HepG2 (cell line): ENCODE measurements at regions not wholly inside any gene's neighbourhood (a gene's known extent, or its start where the extent isn't known, plus 50 kb on each side); places are given as distances from the start of the nearest gene placed in this dataset.

Source experiments
- ATAC-seq: fragments of 200-7000 bp; cut with Tn5 transposase; 3 replicates; pipeline ENCODE4 v1.9.1; 2020; ENCODE audit warnings: mild to moderate bottlenecking, moderate library complexity
- BruUV-seq: library from RNA; stranded (reverse); fragments of 400-500 nt; replicated peaks from 2 replicates; lab custom pipeline; 2021; lab: Mats Ljungman, UMichigan
- CTCF ChIA-PET: fragments of 300-600 bp; formaldehyde crosslinking; extraction: SDS; loops from one replicate; lab custom pipeline; 2021; ENCODE audit warnings: low total read pairs, inconsistent platforms, low intra/inter-chr PET ratio; lab: Yijun Ruan, JAX
- POLR2A ChIA-PET: fragments of 350-600 bp; sonication (Branson Sonifier 250); formaldehyde crosslinking; loops from one replicate; lab custom pipeline; 2020; ENCODE audit warnings: antibody characterized with exemption, inconsistent platforms; lab: Yijun Ruan, JAX
- DNase-seq: peaks from one replicate; pipeline ENCODE4 v3.0.0-alpha.2; 2015; ENCODE audit warnings: low spot score
- FAIRE-seq: peaks from 3 replicates; lab custom pipeline; 2011; peaks lifted over from hg19 to GRCh38; lab: Jason Lieb, UNC
- H2AFZ ChIP-seq: one replicate; pipeline ENCODE4 v1.6.1; 2011; ENCODE audit warnings: low read length, inconsistent platforms
- H3K27ac ChIP-seq: fragments of 300-600 bp; 3 replicates; pipeline ENCODE4 v1.8.0; 2011; ENCODE audit warnings: mixed run types, mild to moderate bottlenecking, mixed read lengths, low read length, inconsistent platforms; ENCODE audit not compliant: insufficient read depth; ENCODE audit errors: extremely low read length
- H3K27me3 ChIP-seq, 2 experiments: fragments of 200-600 bp in 1 of 2; 2 replicates in 1 of 2; 3 replicates in 1 of 2; pipeline versions ENCODE4 v1.6.0 to v1.8.0; 2011; ENCODE audit warnings: low read length in 2 of 2, mild to moderate bottlenecking in 2 of 2, moderate library complexity in 2 of 2, inconsistent platforms in 1 of 2; ENCODE audit not compliant: insufficient read depth in 2 of 2, control insufficient read depth in 1 of 2
- H3K36me3 ChIP-seq, 2 experiments: fragments of 200-600 bp in 1 of 2; replicated peaks in 1 of 2; 2 replicates in 1 of 2; 3 replicates in 1 of 2; pipeline versions ENCODE4 v1.5.1 to v1.8.0; 2011; ENCODE audit warnings: low read length in 2 of 2, inconsistent platforms in 1 of 2; ENCODE audit not compliant: insufficient read depth in 2 of 2, control insufficient read depth in 1 of 2
- H3K4me1 ChIP-seq: 2 replicates; pipeline ENCODE4 v1.5.1; 2012; ENCODE audit warnings: low read length, inconsistent platforms; ENCODE audit not compliant: insufficient read depth
- H3K4me2 ChIP-seq: 2 replicates; pipeline ENCODE4 v1.6.0; 2011; ENCODE audit warnings: low read depth, low read length, inconsistent platforms
- H3K4me3 ChIP-seq, 3 experiments: fragments of 200-600 bp in 1 of 3; sonication (generic), shearing (Covaris generic) in 1 of 3; replicated peaks in 1 of 3; 2 replicates each; pipeline ENCODE4 v1.5.1; 2011 to 2016; ENCODE audit warnings: low read length in 3 of 3, inconsistent platforms in 2 of 3, low read depth in 2 of 3, mild to moderate bottlenecking in 2 of 3, control low read depth in 1 of 3, mixed read lengths in 1 of 3; ENCODE audit not compliant: insufficient read depth in 1 of 3
- H3K79me2 ChIP-seq: one replicate; pipeline ENCODE4 v1.6.1; 2011; ENCODE audit warnings: low read length, inconsistent platforms; ENCODE audit not compliant: insufficient read depth
- H3K9ac ChIP-seq: 2 replicates; pipeline ENCODE4 v1.6.0; 2011; ENCODE audit warnings: mild to moderate bottlenecking, low read depth, low read length, inconsistent platforms; ENCODE audit not compliant: insufficient read depth
- H3K9me3 ChIP-seq: 2 replicates; pipeline ENCODE4 v1.5.1; 2012; ENCODE audit warnings: mild to moderate bottlenecking, low read length
- H4K20me1 ChIP-seq: 2 replicates; pipeline ENCODE4 v1.6.0; 2011; ENCODE audit warnings: inconsistent platforms, mild to moderate bottlenecking, low read length, moderate library complexity; ENCODE audit not compliant: insufficient read depth
- CREM ChIP-seq, 2 experiments: sonication (generic) in 1 of 2; formaldehyde crosslinking in 1 of 2; IDR thresholded peaks; 2 replicates each; pipeline versions ENCODE4 v1.4.0 to v1.6.1; 2016 to 2020; ENCODE audit warnings: antibody characterized with exemption in 1 of 2, mild to moderate bottlenecking in 1 of 2, missing genetic modification reagents in 1 of 2
- MYC ChIP-seq: sonication (generic); formaldehyde crosslinking; IDR thresholded peaks from 2 replicates; pipeline ENCODE4 v1.9.0; 2021; ENCODE audit warnings: missing genetic modification reagents, borderline replicate concordance
- PCBP2 ChIP-seq: fragments of 200-400 bp; formaldehyde crosslinking; optimal IDR thresholded peaks from 2 replicates; pipeline ENCODE3; 2018; ENCODE audit warnings: low read length, low read depth; ENCODE audit not compliant: poor library complexity, severe bottlenecking
- ZFYVE20 ChIP-seq: sonication (generic); formaldehyde crosslinking; IDR thresholded peaks from 2 replicates; pipeline ENCODE4 v1.8.0; 2023; ENCODE audit warnings: low read depth, mild to moderate bottlenecking, moderate library complexity, missing genetic modification reagents, borderline replicate concordance
- ZNF12 ChIP-seq: sonication (generic); formaldehyde crosslinking; IDR thresholded peaks from 2 replicates; pipeline ENCODE4 v1.5.0; 2020; ENCODE audit warnings: missing genetic modification reagents
- ZNF431 ChIP-seq: sonication (generic); formaldehyde crosslinking; IDR thresholded peaks from 2 replicates; pipeline ENCODE4 v1.9.0; 2022; ENCODE audit warnings: missing genetic modification reagents, low read depth, mild to moderate bottlenecking, borderline replicate concordance
- ZNF562 ChIP-seq: sonication (generic); formaldehyde crosslinking; IDR thresholded peaks from 2 replicates; pipeline ENCODE4 v1.8.0; 2022; ENCODE audit warnings: missing genetic modification reagents, borderline replicate concordance
- ZNF746 ChIP-seq: sonication (generic); formaldehyde crosslinking; IDR thresholded peaks from 2 replicates; pipeline ENCODE4 v1.8.0; 2022; ENCODE audit warnings: mild to moderate bottlenecking, missing genetic modification reagents
- WGBS: methylation state at CpG from one replicate; pipeline ENCODE4 v1.1.6; 2017; ENCODE audit warnings: low lambda C conversion rate; 5-methylcytosine and 5-hydroxymethylcytosine counted together
- in situ Hi-C: cut with HindIII; loops from 2 replicates; pipeline ENCODE4 v1.10.0; 2017; ENCODE audit warnings: low pct_unique_long_range_greater_than_20kb; ENCODE audit not compliant: extremely low pct_ligation_motif_present
- intact Hi-C: fragments of 100-400 bp; cut with micrococcal nuclease; formaldehyde crosslinking; loops from one replicate; pipeline ENCODE4 v1.10.0; 2022; ENCODE audit not compliant: unreplicated experiment

DNA sequence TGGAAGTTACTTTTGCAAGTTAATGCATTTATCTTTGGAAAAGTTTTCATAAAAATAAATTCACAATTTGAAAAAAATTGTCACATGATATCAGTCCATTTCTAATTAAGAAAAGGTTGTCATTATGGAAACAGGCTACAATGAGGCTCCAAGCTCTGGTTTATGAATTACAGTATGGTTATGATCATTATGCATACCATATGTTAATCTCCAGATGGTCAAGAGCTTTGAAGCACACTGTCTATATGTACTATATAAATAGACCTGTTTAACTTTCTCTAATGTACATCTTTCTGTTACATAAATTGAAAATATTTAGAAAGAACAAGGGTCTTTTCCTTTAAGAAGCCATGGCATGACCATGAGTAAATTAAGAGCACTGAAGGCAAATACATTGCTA lies 2338.8 kb downstream of the PCDH7 start:
- Histone ChIP-seq H3K4me1 (no peaks in the 10 kb centered on the region), H3K9me3 (no peaks in the 10 kb centered on the region), H3K9ac (no peak overlapping the region), H3K27me3 (no peaks in the 10 kb centered on the region), H3K79me2 (no peaks in the 10 kb centered on the region), H3K27ac (no peak overlapping the region), H2AFZ (no peak overlapping the region), H3K4me2 (no peak overlapping the region), H3K4me3 (no peak overlapping the region), H3K36me3 (no peaks in the 10 kb centered on the region), H4K20me1 (no peaks in the 10 kb centered on the region)
- FAIRE-seq (no peak), DNase-seq (no peak), ATAC-seq (no peak)
- no TSS peak for BruUV-seq
- in situ Hi-C loops (no loop called here), intact Hi-C loops (no loop called here)
- ChIA-PET POLR2A (no interaction called here), CTCF (no interaction called here)
- TF ChIP-seq ZNF431 (CRISPR knock-in tag) (no peak), ZNF746 (no peak), PCBP2 (no peak), ZFYVE20 (CRISPR knock-in tag) (no peak), ZNF12 (CRISPR knock-in tag) (no peak), CREM (IDR thresholded peaks at IDR 0.05) (no peak), CREM (CRISPR knock-in tag; IDR thresholded peaks at IDR 0.05) (no peak), MYC (CRISPR knock-in tag) (no peak), ZNF562 (CRISPR knock-in tag) (no peak)

DNA sequence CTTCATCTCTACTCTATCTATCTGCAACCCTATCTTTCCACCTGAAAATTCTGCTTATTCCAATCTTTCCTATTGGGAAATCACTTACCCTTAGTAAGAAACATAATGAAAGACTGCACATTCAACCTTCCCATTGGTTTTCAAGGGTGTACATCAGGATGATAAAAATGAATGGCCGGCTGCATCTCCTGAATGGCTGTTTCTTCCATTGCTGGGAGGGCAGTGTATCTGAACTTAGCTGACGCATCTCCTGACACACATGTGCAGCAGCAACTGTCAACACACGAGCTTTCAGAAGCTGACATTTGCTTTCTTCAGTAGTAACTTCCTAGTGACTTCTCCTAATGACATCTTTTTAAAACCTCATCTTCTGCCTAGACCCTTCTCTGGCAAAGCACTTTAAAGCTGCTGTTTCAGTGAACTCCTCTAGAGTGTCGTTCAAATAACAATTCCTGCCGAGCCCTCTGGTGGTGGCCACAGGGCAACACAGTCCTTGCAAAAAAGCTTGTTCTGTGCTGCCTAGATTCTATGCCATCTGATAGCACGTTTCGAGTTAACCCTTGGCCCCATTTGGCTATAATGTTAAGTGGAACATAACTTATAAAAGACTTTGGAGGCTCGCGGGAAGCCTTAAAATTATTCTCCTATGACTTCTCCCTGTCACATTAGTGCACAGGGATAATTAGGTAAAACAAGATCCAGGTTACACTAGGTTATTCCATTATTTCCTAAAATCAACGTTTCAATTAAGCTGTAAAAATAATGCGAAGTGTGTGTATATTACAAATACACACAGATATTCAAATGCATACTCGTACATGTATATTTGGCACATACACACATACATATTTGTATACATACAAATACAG lies 2340.7 kb downstream of the PCDH7 start:
- CTCF ChIA-PET, result no interaction called here
- POLR2A ChIA-PET, result no interaction called here

More for the DNA sequence above, 2340.7 kb downstream of the PCDH7 start:
- H3K4me2 ChIP-seq, result no peak overlapping the region
- H4K20me1 ChIP-seq, result no peaks in the 10 kb centered on the region
- intact Hi-C loops (no loop called here), in situ Hi-C loops (no loop called here)
- DNase-seq (peak; percentile 40), FAIRE-seq (peak; percentile 72), ATAC-seq (peak; percentile 99)
- no peaks in the 10 kb centered on the region for H3K9me3 ChIP-seq
- WGBS, result 8% methylated on average over 12 of the region's 12 CpGs
- H3K27ac ChIP-seq, result no peak overlapping the region
- H3K9ac ChIP-seq, result no peak overlapping the region
- H3K4me1 ChIP-seq, result no peaks in the 10 kb centered on the region
- no peaks in the 10 kb centered on the region for H3K36me3 ChIP-seq
- H3K4me3 ChIP-seq, result no peak overlapping the region
- no peak overlapping the region for H2AFZ ChIP-seq
- no peaks in the 10 kb centered on the region for H3K27me3 ChIP-seq
- BruUV-seq, result no TSS peak
- no peaks in the 10 kb centered on the region for H3K79me2 ChIP-seq
